Ovary (tissue), 3 donors: ENCODE measurements at regions not wholly inside any gene's neighbourhood (a gene's known extent, or its start where the extent isn't known, plus 50 kb on each side); places are given as distances from the start of the nearest gene placed in this dataset.

Experiments used
- POLR2A ChIP-seq: fragments of 450-650 bp; IDR thresholded peaks from one replicate; pipeline ENCODE4 v1.6.1; 2017; ENCODE audit warnings: antibody characterized with exemption, mild to moderate bottlenecking, moderate library complexity
- TF ChIP-seq, protein P1 (sequence below), 3 donors: fragments of 450-650 bp in 2 of 3; fragments of 200-600 bp in 1 of 3; IDR thresholded peaks; one replicate each; pipeline versions ENCODE4 v1.5.1 to v1.8.0; 2016 to 2022; ENCODE audit warnings: antibody characterized with exemption in 3 of 3, mild to moderate bottlenecking in 1 of 3
- donor health status: DM: no; HTN: no; CAD: no.

- TF ChIP-seq, protein P1, sequence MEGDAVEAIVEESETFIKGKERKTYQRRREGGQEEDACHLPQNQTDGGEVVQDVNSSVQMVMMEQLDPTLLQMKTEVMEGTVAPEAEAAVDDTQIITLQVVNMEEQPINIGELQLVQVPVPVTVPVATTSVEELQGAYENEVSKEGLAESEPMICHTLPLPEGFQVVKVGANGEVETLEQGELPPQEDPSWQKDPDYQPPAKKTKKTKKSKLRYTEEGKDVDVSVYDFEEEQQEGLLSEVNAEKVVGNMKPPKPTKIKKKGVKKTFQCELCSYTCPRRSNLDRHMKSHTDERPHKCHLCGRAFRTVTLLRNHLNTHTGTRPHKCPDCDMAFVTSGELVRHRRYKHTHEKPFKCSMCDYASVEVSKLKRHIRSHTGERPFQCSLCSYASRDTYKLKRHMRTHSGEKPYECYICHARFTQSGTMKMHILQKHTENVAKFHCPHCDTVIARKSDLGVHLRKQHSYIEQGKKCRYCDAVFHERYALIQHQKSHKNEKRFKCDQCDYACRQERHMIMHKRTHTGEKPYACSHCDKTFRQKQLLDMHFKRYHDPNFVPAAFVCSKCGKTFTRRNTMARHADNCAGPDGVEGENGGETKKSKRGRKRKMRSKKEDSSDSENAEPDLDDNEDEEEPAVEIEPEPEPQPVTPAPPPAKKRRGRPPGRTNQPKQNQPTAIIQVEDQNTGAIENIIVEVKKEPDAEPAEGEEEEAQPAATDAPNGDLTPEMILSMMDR (IDR thresholded peaks at IDR 0.05): no peak
- no peak for TF ChIP-seq POLR2A
Observed at GRCh38 chr5:99355881-99356280, 427.1 kb upstream of the CHD1 start.
